PC-3 (cell line): ENCODE measurements at regions not wholly inside any gene's neighbourhood (a gene's known extent, or its start where the extent isn't known, plus 50 kb on each side); places are given as distances from the start of the nearest gene placed in this dataset.

Source experiments
- ATAC-seq: fragments of 200-7000 bp; cut with Tn5 transposase; 2 replicates; pipeline ENCODE4 v1.9.1; 2020; ENCODE audit warnings: mild to moderate bottlenecking, moderate library complexity
- BruUV-seq: library from RNA; stranded (reverse); fragments of 400-500 nt; replicated peaks from 2 replicates; lab custom pipeline; 2021; lab: Mats Ljungman, UMichigan
- CTCF ChIA-PET: fragments of 300-600 bp; sonication (Branson Sonifier 250); formaldehyde crosslinking; loops from one replicate; lab custom pipeline; 2022; ENCODE audit warnings: antibody characterized with exemption; lab: Charles Lee
- POLR2A ChIA-PET: fragments of 300-600 bp; sonication (Branson Sonifier 250); formaldehyde crosslinking; loops from one replicate; lab custom pipeline; 2022; ENCODE audit warnings: antibody characterized with exemption; ENCODE audit not compliant: unreplicated experiment; lab: Charles Lee
- DNase-seq: peaks from one replicate; pipeline ENCODE4 v3.0.0-alpha.2; 2015
- H2AFZ ChIP-seq: fragments of 300-600 bp; sonication (generic); 2 replicates; pipeline ENCODE4 v1.6.0; 2016; ENCODE audit warnings: antibody characterized with exemption, low read length
- H3F3A ChIP-seq: fragments of 300-600 bp; sonication (generic); one replicate; pipeline ENCODE4 v1.6.0; 2017; ENCODE audit warnings: antibody characterized with exemption, low read length, control low read depth, mild to moderate bottlenecking; ENCODE audit not compliant: unreplicated experiment
- H3K27ac ChIP-seq: fragments of 300-600 bp; sonication (generic); 2 replicates; pipeline ENCODE4 v1.5.1; 2016; ENCODE audit warnings: mild to moderate bottlenecking, low read length
- H3K27me3 ChIP-seq: fragments of 300-600 bp; sonication (generic); 2 replicates; pipeline ENCODE4 v1.6.1; 2016; ENCODE audit warnings: low read length, mixed read lengths
- H3K36me3 ChIP-seq: fragments of 300-600 bp; sonication (generic); 2 replicates; pipeline ENCODE4 v1.6.1; 2016; ENCODE audit warnings: low read depth, mixed run types, low read length, mixed read lengths
- H3K4me1 ChIP-seq: fragments of 300-600 bp; sonication (generic); 2 replicates; pipeline ENCODE4 v1.5.1; 2016; ENCODE audit warnings: low read length; ENCODE audit not compliant: insufficient read depth
- H3K4me2 ChIP-seq: fragments of 300-600 bp; sonication (generic); 2 replicates; pipeline ENCODE4 v1.6.0; 2016; ENCODE audit warnings: low read length
- H3K4me3 ChIP-seq: fragments of 300-600 bp; sonication (generic); 2 replicates; pipeline ENCODE4 v1.5.1; 2016; ENCODE audit warnings: mild to moderate bottlenecking, low read length, mixed read lengths
- H3K79me2 ChIP-seq: fragments of 300-600 bp; sonication (generic); 2 replicates; pipeline ENCODE4 v1.6.1; 2017; ENCODE audit warnings: low read length, mixed read lengths
- H3K9ac ChIP-seq: fragments of 300-600 bp; sonication (generic); 2 replicates; pipeline ENCODE4 v1.6.0; 2016; ENCODE audit warnings: mild to moderate bottlenecking, low read length
- H3K9me2 ChIP-seq: fragments of 300-600 bp; sonication (generic); replicated peaks from 2 replicates; pipeline ENCODE4 v1.6.1; 2016; ENCODE audit warnings: mixed run types, low read length, mixed read lengths
- H3K9me3 ChIP-seq: fragments of 300-600 bp; sonication (generic); 2 replicates; pipeline ENCODE4 v1.6.1; 2016; ENCODE audit warnings: low read length, mixed read lengths
- H4K20me1 ChIP-seq: fragments of 300-600 bp; sonication (generic); 2 replicates; pipeline ENCODE4 v1.6.1; 2016; ENCODE audit warnings: low read length, mixed read lengths
- EZH2 ChIP-seq: fragments of 300-600 bp; sonication (generic); IDR thresholded peaks from one replicate; pipeline ENCODE4 v1.6.1; 2017; ENCODE audit warnings: antibody characterized with exemption, mild to moderate bottlenecking, low read length; ENCODE audit not compliant: unreplicated experiment
- EZH2phosphoT487 ChIP-seq: fragments of 300-600 bp; sonication (generic); IDR thresholded peaks from 2 replicates; pipeline ENCODE4 v1.6.1; 2018; ENCODE audit warnings: mild to moderate bottlenecking, antibody characterized with exemption, low read length, borderline replicate concordance
- intact Hi-C: fragments of 100-400 bp; cut with micrococcal nuclease; formaldehyde crosslinking; loops from 2 replicates; pipeline ENCODE4 v1.9.0; 2023
- TF ChIP-seq, protein P1 (sequence below): fragments of 300-600 bp; sonication (generic); conservative IDR thresholded peaks from 2 replicates; pipeline ENCODE4 v1.5.1; 2017; ENCODE audit warnings: antibody characterized with exemption, low read depth, mild to moderate bottlenecking, low read length

GRCh38 chr2:172333978-172334330, 93.4 kb upstream of the ITGA6 start:
- H3K4me2 ChIP-seq = no peak overlapping the region
- ChIA-PET CTCF (no interaction called here), POLR2A (no interaction called here)
- ATAC-seq (no peak), DNase-seq (no peak)
- H3F3A ChIP-seq = no peaks in the 10 kb centered on the region
- H3K79me2 ChIP-seq = no peaks in the 10 kb centered on the region
- no peaks in the 10 kb centered on the region for H3K9me2 ChIP-seq
- H3K9ac ChIP-seq = no peak overlapping the region
- H3K9me3 ChIP-seq = no peaks in the 10 kb centered on the region
- H3K4me1 ChIP-seq = no peaks in the 10 kb centered on the region
- H3K4me3 ChIP-seq = no peak overlapping the region
- no peak overlapping the region for H3K27ac ChIP-seq
- no peaks in the 10 kb centered on the region for H3K36me3 ChIP-seq
- H2AFZ ChIP-seq = no peak overlapping the region
- intact Hi-C loops = no loop called here
- TF ChIP-seq EZH2phosphoT487 (no peak), EZH2 (no peak)
- TF ChIP-seq, protein P1, sequence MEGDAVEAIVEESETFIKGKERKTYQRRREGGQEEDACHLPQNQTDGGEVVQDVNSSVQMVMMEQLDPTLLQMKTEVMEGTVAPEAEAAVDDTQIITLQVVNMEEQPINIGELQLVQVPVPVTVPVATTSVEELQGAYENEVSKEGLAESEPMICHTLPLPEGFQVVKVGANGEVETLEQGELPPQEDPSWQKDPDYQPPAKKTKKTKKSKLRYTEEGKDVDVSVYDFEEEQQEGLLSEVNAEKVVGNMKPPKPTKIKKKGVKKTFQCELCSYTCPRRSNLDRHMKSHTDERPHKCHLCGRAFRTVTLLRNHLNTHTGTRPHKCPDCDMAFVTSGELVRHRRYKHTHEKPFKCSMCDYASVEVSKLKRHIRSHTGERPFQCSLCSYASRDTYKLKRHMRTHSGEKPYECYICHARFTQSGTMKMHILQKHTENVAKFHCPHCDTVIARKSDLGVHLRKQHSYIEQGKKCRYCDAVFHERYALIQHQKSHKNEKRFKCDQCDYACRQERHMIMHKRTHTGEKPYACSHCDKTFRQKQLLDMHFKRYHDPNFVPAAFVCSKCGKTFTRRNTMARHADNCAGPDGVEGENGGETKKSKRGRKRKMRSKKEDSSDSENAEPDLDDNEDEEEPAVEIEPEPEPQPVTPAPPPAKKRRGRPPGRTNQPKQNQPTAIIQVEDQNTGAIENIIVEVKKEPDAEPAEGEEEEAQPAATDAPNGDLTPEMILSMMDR = no peak
- H4K20me1 ChIP-seq = no peaks in the 10 kb centered on the region
- H3K27me3 ChIP-seq = no peaks in the 10 kb centered on the region
- BruUV-seq = no TSS peak

DNA sequence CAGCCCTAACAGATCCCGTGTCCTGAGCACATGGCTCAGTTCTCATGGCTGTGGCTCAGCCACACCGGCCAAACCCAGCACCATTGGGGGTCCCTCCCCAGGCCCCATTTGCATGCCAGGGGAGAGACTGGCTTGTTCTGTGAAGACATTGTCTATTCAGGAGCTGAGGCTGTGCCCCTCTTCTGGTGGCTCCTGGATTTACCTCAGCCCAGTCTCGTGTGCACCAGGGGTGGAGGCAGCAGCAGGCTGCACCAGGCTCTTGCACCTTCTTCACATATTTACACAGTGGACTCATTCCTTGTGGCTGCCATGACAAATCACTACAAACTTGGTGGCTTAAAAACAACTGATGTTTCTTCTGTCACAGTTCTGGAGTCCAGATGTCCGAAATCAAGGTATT, 92.4 kb upstream of the ITGA6 start:
- CTCF ChIA-PET = no interaction called here
- no peaks in the 10 kb centered on the region for H3F3A ChIP-seq
- no peaks in the 10 kb centered on the region for H3K9me2 ChIP-seq
- BruUV-seq = no TSS peak
- DNase-seq (no peak), ATAC-seq (no peak)
- H3K79me2 ChIP-seq = no peaks in the 10 kb centered on the region
- no peak overlapping the region for H3K4me3 ChIP-seq
- TF ChIP-seq EZH2 (no peak), EZH2phosphoT487 (no peak)
- TF ChIP-seq, protein P1 = no peak
- peaks cover 8% of the 10 kb centered on the region for H3K4me1 ChIP-seq
- POLR2A ChIA-PET = no interaction called here
- H3K9ac ChIP-seq = no peak overlapping the region
- no peaks in the 10 kb centered on the region for H3K9me3 ChIP-seq
- no peak overlapping the region for H2AFZ ChIP-seq
- H4K20me1 ChIP-seq = no peaks in the 10 kb centered on the region
- no peak overlapping the region for H3K4me2 ChIP-seq
- H3K36me3 ChIP-seq = no peaks in the 10 kb centered on the region
- intact Hi-C loops = no loop called here
- no peaks in the 10 kb centered on the region for H3K27me3 ChIP-seq
- H3K27ac ChIP-seq = no peak overlapping the region

DNA sequence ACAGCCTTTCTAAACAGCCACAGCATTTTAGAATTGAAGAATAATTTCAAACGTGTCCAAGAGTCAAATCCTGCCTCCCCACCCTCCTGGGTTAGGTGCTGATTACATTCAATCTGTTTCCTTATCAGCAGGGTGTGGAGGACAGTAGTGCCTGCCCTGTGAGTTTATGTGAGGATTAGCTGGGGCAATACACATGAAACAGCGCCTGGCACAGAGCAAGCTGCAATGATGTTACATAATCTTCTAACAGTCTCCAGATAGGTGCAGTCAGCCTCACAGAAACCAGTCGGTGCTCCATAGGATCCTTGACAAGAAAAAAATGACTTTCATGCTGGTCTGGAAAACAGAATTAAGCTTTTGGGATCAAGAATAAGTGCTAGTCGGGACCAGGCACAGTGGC, 91.7 kb upstream of the ITGA6 start:
- H3K4me1 ChIP-seq = peaks cover 16% of the 10 kb centered on the region
- H3K79me2 ChIP-seq = no peaks in the 10 kb centered on the region
- no TSS peak for BruUV-seq
- DNase-seq = no peak
- H3K9me3 ChIP-seq = no peaks in the 10 kb centered on the region
- no peak for ATAC-seq
- TF ChIP-seq EZH2phosphoT487 (no peak), EZH2 (no peak)
- TF ChIP-seq, protein P1 = no peak
- no peak overlapping the region for H3K4me2 ChIP-seq
- no peak overlapping the region for H3K27ac ChIP-seq
- ChIA-PET CTCF (no interaction called here), POLR2A (no interaction called here)
- H3K27me3 ChIP-seq = no peaks in the 10 kb centered on the region
- intact Hi-C loops = no loop called here
- no peak overlapping the region for H2AFZ ChIP-seq
- no peaks in the 10 kb centered on the region for H3K9me2 ChIP-seq
- no peak overlapping the region for H3K4me3 ChIP-seq
- no peaks in the 10 kb centered on the region for H4K20me1 ChIP-seq
- peaks cover 2% of the 10 kb centered on the region for H3F3A ChIP-seq
- no peak overlapping the region for H3K9ac ChIP-seq
- H3K36me3 ChIP-seq = no peaks in the 10 kb centered on the region
